Loucy (cell line): ENCODE measurements at regions not wholly inside any gene's neighbourhood (a gene's known extent, or its start where the extent isn't known, plus 50 kb on each side); places are given as distances from the start of the nearest gene placed in this dataset.
"Not testable (repeated sequence)": the region's sequence is repeated elsewhere in the genome, so short reads cannot be mapped to it uniquely, and the experiment has no call there.

Experiments used
- H2AFZ ChIP-seq: fragments of 200-600 bp; sonication (generic); 2 replicates; pipeline ENCODE4 v1.6.0; 2016; ENCODE audit warnings: antibody characterized with exemption, mild to moderate bottlenecking, low read length, moderate library complexity
- H3F3A ChIP-seq: fragments of 200-600 bp; 2 replicates; pipeline ENCODE4 v1.6.0; 2016; ENCODE audit warnings: antibody characterized with exemption, low read depth, mild to moderate bottlenecking
- H3K27me3 ChIP-seq: fragments of 200-600 bp; sonication (generic); 2 replicates; pipeline ENCODE4 v1.6.1; 2014; ENCODE audit warnings: low read length, mild to moderate bottlenecking; ENCODE audit not compliant: insufficient read depth, poor library complexity, severe bottlenecking
- H3K36me3 ChIP-seq: fragments of 200-600 bp; sonication (generic); 2 replicates; pipeline ENCODE4 v1.6.1; 2016; ENCODE audit warnings: low read length; ENCODE audit not compliant: insufficient read depth
- H3K4me1 ChIP-seq: fragments of 200-600 bp; sonication (generic); 2 replicates; pipeline ENCODE4 v1.5.1; 2014; ENCODE audit warnings: low read length, mild to moderate bottlenecking; ENCODE audit not compliant: insufficient read depth, poor library complexity, severe bottlenecking
- H3K4me2 ChIP-seq: fragments of 200-600 bp; sonication (generic); 2 replicates; pipeline ENCODE4 v1.6.0; 2014; ENCODE audit warnings: antibody characterized with exemption, low read length, low read depth, mild to moderate bottlenecking; ENCODE audit not compliant: poor library complexity, severe bottlenecking
- H3K4me3 ChIP-seq: fragments of 200-600 bp; sonication (generic); 2 replicates; pipeline ENCODE4 v1.5.1; 2014; ENCODE audit warnings: low read length, mild to moderate bottlenecking, mixed read lengths; ENCODE audit not compliant: poor library complexity, severe bottlenecking
- H3K79me2 ChIP-seq: fragments of 200-600 bp; sonication (generic); 2 replicates; pipeline ENCODE4 v1.6.1; 2014; ENCODE audit warnings: low read length; ENCODE audit not compliant: insufficient read depth
- H3K9ac ChIP-seq: fragments of 200-600 bp; sonication (generic); 2 replicates; pipeline ENCODE4 v1.6.0; 2014; ENCODE audit warnings: mild to moderate bottlenecking, low read depth, low read length, moderate library complexity; ENCODE audit not compliant: poor library complexity, severe bottlenecking
- H3K9me2 ChIP-seq: fragments of 200-600 bp; sonication (generic); replicated peaks from 2 replicates; pipeline ENCODE4 v1.6.1; 2016; ENCODE audit warnings: low read depth, low read length, mixed read lengths
- H3K9me3 ChIP-seq: fragments of 200-600 bp; sonication (generic); 2 replicates; pipeline ENCODE4 v1.6.1; 2014; ENCODE audit warnings: mild to moderate bottlenecking, antibody characterized with exemption, low read length, low read depth; ENCODE audit not compliant: insufficient read depth
- H4K20me1 ChIP-seq: fragments of 200-600 bp; sonication (generic); 2 replicates; pipeline ENCODE4 v1.6.0; 2014; ENCODE audit warnings: antibody characterized with exemption, low read length, mild to moderate bottlenecking; ENCODE audit not compliant: insufficient read depth, poor library complexity, severe bottlenecking
- CTCF ChIP-seq: fragments of 200-600 bp; sonication (generic); conservative IDR thresholded peaks from 2 replicates; pipeline ENCODE4 v1.5.1; 2014; ENCODE audit warnings: mild to moderate bottlenecking, antibody characterized with exemption, low read length
- EZH2phosphoT487 ChIP-seq: fragments of 200-600 bp; IDR thresholded peaks from 2 replicates; pipeline ENCODE4 v1.6.1; 2018; ENCODE audit warnings: antibody characterized with exemption, mild to moderate bottlenecking, moderate library complexity, borderline replicate concordance

- Histone ChIP-seq H2AFZ (no peak overlapping the region), H3K9me2 (no peaks in the 10 kb centered on the region), H4K20me1 (no peaks in the 10 kb centered on the region), H3K4me3 (no peak overlapping the region), H3K9ac (no peak overlapping the region), H3K36me3 (no peaks in the 10 kb centered on the region), H3K9me3 (no peaks in the 10 kb centered on the region), H3K4me1 (peaks cover 18% of the 10 kb centered on the region), H3F3A (peaks cover 2% of the 10 kb centered on the region; the same call in 1 of the 2 replicates), H3K27me3 (no peaks in the 10 kb centered on the region), H3K4me2 (no peak overlapping the region), H3K79me2 (0 out of 2 replicates have a peak, but pooled peaks cover 3% of the 10 kb centered on the region)
- TF ChIP-seq CTCF (no peak), EZH2phosphoT487 (no peak)
Measured at GRCh38 chr12:46478123-46478522, 105.5 kb upstream of the SLC38A2 start.

GRCh38 chr12:46477541-46477940 is 105.0 kb upstream of the SLC38A2 start:
- H3K9me2 ChIP-seq: no peaks in the 10 kb centered on the region
- no peak overlapping the region for H3K9ac ChIP-seq
- H3K4me2 ChIP-seq: no peak overlapping the region
- H4K20me1 ChIP-seq: no peaks in the 10 kb centered on the region
- peaks cover 18% of the 10 kb centered on the region for H3K4me1 ChIP-seq
- H3K27me3 ChIP-seq: no peaks in the 10 kb centered on the region
- TF ChIP-seq CTCF: no peak
- no peak for TF ChIP-seq EZH2phosphoT487
- H2AFZ ChIP-seq: no peak overlapping the region
- no peak overlapping the region for H3K4me3 ChIP-seq
- H3K79me2 ChIP-seq: 0 out of 2 replicates have a peak, but pooled peaks cover 6% of the 10 kb centered on the region
- H3K36me3 ChIP-seq: no peaks in the 10 kb centered on the region
- H3K9me3 ChIP-seq: no peaks in the 10 kb centered on the region
- peaks cover 7% of the 10 kb centered on the region; the same call in 1 of the 2 replicates for H3F3A ChIP-seq

- Histone ChIP-seq H3K36me3 (no peaks in the 10 kb centered on the region), H4K20me1 (no peaks in the 10 kb centered on the region), H3K4me3 (no peak overlapping the region), H3K4me2 (no peak overlapping the region), H3K4me1 (peaks cover 27% of the 10 kb centered on the region), H3K79me2 (peaks cover 19% of the 10 kb centered on the region), H3K9me2 (no peaks in the 10 kb centered on the region), H3F3A (peaks cover 7% of the 10 kb centered on the region; the same call in 1 of the 2 replicates), H3K9ac (no peak overlapping the region), H3K9me3 (no peaks in the 10 kb centered on the region), H3K27me3 (no peaks in the 10 kb centered on the region), H2AFZ (no peak overlapping the region)
- TF ChIP-seq CTCF: no peak
- no peak for TF ChIP-seq EZH2phosphoT487
Measured at GRCh38 chr12:46475972-46476645, 103.5 kb upstream of the SLC38A2 start.

GRCh38 chr12:46474385-46474784 is 101.8 kb upstream of the SLC38A2 start:
- not testable (repeated sequence) for H2AFZ ChIP-seq, H3K36me3 ChIP-seq, H3F3A ChIP-seq, H4K20me1 ChIP-seq, H3K9me2 ChIP-seq, H3K27me3 ChIP-seq, H3K9me3 ChIP-seq
- Histone ChIP-seq H3K4me2 (peak overlapping the region; percentile 64), H3K79me2 (peaks cover 25% of the 10 kb centered on the region), H3K9ac (peak overlapping the region; percentile 37), H3K4me3 (peak overlapping the region; percentile 47), H3K4me1 (peaks cover 43% of the 10 kb centered on the region)
